Inferior parietal cortex (tissue), 1 donor: ENCODE measurements at regions not wholly inside any gene's neighbourhood (a gene's known extent, or its start where the extent isn't known, plus 50 kb on each side); places are given as distances from the start of the nearest gene placed in this dataset.

ENCODE experiments used
- DNase-seq: peaks from one replicate; pipeline ENCODE4 v3.0.0-alpha.2; 2016; ENCODE audit errors: extremely low spot score

DNA sequence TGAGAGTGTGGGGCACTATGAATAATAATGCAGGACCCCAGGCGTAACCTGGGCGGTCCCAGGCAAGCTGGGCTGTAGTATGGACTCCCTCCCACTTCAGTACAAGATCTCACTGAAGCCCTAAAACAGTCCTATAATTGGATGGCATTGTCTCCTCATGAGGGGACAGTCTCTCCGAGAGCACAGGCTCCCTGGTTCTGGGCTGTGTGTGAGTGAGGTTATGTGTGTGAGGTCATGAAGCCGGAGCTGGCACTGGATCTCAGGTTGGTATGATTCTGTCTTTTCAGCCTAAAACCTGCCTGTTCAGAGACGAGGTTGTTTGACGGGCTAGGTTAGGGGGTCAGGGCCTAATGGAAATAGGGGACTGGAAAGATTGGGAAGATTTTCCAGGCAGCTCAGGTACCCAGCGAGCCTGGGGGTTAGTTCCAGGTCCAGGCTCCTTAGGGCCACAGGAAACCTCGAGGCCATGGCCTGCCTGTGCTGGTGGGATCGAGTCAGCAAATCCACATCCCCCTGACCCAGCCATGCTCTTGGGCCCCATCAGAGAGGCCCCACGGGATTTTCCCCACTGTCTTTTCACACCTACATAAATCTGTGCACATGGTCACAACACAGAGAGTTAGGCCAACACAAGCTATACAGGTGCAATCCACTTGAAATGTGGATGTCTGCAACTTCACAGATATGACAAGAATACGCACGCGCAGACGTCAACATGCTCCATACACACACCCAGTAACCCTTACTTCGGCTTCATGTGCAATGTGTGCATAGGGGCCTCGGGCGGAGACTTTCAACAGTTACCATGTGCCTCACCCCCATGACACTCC is 94.8 kb downstream of the INHBB start:
- DNase-seq: no peak

DNA sequence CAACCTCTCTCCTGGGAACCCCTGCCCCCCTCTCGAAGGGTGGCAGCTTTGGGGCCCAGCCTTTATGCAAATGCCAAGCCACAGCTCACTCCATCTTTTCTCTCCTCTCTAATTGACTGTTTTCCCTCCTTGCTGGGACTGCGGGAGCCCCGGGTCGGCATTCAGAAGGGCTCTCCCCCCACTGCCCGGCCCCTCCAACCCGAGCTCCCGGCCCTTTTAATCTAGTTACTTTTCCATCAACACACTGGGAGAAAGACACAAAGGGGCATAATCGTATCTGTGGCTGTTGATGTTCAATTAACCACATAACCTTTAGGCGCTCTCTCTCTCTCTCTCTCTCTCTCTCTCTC is 95.4 kb downstream of the INHBB start:
- DNase-seq: no peak

DNA sequence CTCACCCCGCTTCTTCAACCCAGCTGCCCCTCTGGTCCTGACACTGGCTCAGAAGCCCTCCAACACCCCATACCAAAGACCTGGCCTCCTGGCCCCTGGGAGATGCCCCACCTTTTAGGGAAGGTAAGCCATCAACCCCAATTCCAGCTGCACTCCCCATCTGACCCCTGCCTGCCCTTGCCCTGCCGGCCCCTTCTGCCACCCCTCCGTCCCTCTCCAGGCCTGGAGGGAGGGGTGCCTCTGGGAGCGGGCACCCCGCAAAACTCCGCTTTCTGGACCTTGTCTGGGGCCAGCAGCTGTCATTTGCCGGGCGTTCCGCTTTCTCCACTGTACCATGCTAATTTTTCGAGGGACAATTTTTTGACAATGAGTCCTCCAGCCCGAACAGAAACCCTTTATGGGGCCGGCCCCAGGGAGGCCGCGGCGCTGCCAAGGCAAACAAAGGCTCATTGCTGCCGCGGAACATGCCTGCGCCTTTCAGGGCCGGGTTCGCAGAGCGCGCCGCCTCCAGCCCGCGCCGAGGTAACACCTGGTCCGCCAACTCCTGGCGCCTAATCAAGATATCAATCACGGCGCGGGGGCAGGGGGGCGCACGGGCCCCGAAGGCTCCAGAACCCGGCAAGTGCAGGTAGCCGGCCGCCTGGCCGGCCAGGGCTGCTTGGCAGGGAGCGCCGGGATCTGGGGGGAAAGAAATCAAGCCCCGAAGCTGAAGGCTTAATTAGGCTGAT is 96.0 kb downstream of the INHBB start:
- DNase-seq: peak; percentile 53

DNA sequence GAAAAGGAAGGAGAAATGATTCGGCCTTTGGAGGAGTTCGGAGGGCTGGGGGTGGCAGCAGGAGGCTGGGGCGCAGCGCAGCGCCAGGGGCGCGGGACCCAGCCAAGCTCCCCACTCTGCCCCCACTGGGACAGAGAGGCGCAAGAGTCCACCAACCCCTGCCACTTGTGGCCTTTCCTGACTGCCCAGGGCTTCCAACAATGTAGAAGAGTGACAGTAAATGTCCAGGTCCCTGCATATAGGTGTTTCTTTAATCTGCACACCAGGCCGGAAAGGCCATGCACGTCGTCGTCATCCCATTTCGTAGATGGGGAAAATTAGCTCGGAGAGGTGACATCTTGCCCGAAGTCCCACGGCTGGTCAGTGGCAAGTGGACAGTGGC is 96.6 kb downstream of the INHBB start:
- no peak for DNase-seq

DNA sequence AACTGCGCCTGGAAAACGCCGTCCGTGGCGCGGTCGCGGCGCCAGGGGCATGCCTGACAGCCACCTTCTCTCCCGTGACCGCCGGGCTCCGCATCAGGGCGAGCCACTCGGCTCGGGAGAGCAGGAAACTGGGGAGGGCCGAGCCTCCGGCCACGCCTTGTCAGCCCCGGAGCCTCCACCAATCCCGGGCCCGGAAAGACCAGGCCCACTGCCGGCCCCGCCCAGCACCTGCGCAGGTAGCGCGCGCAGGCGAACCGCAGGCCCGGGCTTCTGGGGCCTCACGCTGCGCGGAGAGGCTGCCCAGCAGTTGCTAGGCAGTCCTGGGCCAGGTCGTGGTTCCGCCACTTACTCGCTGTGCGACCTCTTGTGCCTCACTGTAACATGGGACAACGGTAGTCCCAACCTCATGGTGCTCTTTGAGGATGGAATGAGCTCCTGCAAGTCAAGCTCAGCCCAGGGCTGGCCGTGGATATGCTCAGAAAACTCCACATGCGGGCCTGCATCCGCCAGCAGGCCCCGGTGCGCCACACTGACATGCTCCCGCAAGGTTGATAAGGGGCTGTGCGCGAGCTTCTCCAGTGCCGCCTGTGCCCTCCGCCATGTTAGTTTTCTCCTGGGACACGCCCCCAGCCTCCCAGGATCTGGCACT is 97.1 kb downstream of the INHBB start:
- no peak for DNase-seq

DNA sequence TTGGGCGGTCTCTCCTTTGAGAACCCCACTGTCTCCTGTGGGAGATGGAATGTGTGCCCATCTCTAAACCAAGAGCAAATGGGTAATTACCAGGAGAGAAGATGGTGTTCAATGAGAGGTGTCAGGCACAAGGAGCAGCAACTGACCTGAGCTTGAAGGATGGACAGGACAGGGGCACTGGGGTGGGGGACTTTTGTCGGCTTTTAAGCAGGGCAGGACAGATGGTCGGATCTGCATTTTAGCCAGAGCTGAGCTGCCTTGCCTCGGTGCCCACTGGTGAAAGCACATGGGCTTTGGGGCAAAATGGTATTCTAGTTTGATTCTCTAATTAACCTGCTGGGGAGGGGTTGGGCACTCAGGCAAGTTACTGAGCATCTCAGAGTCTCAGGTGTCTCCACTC is 98.0 kb downstream of the INHBB start:
- DNase-seq: no peak

DNA sequence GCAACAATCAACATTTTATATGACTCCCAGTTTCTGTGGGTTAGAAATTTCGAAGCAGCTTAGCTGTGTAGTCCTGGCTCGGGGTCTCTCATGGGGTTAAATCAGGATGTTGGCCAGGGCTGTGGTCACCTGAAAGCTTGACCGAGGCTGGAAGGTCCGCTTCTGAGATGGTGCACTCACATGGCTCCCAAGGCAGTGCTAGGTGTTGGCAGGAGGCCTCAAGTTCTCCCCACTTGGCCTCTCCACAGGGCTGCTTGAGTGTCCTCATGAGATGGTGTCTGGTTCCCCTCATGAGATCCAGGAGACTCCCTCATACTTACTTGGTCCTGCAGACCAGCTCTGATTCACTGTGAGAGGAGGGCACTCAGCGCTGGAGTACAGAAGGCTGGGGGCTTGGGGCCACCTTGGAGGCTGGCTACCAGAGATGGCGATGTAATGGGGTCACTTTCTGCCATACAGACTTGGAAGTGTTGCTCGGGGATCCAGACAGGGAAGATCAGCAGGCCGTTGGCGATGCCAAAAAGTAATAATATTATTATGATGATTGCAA is 98.8 kb downstream of the INHBB start:
- no peak for DNase-seq

DNA sequence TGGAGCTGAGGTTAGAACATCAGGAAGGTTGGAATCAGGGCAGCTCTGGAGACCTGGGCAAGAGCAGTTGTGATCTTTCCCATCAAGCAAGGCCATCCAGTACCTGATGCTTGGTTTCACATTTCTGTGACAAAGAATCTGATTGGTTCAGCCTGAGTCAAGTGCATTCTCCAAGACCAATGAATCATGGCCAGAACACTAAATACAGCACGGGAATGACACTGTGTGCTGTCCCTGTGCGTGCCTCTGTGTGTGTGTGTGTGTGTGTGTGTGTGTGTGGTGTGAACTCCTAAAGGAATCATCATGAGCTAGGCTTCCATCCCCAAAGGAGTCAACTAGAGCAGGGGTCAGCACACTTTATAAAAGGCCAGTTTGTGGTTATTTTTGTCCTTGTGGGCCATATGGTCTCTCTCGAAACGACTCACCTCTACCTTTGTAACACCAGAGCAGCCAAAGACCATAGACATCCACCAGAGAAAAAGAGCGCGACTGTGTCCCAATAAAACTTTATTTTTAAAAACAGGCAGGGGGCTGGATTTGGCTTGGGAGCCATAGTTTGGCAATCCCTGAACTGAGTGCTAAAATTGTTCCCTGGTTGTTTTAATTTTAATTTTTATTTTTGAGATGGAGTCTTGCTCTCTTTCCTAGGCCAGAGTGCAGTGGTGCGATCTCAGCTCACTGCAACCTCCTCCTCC is 99.7 kb downstream of the INHBB start:
- no peak for DNase-seq

DNA sequence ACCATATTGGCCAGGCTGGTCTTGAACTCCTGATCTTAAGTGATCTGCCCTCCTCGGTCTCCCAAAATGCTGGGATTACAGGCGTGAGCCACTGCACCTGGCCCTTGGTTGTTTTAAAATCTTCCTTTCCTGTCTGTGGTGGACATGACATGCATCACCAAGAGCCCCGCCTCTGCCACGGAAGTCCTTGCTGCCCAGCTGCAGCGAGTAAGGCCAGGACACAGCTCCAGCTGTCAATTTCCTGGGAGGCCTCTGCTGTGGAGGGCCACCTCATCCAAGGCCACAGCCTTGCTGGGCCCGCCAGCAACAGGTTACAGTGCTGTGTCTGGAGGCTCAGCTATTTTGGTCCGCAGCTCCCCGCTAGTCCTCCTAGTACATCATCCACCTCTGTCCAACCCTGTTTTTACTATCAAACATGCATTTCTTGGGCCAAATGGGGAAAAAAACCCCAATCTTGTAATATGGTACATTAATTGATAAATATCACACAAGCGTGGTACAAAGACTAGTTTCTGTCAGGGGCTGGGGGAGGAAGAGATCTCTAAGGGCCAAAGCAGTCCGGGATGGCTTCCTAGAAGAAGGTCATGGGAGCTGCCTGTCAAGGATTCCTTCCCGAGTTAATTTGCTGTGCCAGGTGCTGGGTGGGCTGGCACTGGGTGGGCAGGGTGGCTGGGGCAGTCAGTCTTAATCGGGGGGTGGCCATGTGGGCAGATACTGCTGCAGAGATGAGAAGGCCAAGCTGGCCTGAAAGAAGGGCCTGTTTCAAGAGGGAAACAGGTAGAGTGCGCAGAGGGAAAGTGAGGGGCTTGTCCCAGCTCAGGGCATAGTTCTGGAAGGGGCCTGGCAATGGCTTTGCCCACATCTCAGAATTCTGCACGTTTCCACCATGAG is 100.5 kb downstream of the INHBB start:
- no peak for DNase-seq

DNA sequence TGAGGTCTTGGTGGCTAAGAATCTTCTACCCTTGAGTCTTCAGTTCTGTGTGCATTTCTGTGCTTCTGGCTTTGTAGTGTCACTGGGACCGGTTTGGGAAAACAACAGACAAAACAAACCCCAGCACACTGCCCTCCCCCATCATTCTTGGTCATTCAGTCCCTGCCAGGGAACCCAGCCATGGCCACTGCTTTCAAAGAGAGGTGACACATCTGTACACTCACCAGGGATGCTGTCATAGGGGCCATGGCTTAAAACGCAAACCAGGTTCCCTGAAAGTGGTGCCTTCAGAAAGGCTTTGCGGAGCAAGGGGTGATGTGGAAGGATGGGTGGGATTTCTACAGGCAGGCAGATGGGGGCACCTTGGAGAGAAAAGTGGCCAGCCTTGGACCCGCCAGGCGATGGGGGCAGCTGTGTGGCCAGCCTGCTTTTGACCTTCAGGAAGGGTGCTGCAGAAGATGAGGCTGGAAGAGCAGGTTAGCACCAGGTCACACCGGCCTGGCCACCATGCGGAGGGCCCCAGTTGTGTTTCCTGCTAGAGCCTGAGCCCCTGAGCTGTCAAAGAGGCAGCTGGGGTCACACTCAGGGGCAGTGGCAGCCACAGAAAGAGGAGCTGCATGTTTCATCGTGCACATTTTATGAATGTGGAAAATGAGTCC is 101.3 kb downstream of the INHBB start:
- DNase-seq: no peak

DNA sequence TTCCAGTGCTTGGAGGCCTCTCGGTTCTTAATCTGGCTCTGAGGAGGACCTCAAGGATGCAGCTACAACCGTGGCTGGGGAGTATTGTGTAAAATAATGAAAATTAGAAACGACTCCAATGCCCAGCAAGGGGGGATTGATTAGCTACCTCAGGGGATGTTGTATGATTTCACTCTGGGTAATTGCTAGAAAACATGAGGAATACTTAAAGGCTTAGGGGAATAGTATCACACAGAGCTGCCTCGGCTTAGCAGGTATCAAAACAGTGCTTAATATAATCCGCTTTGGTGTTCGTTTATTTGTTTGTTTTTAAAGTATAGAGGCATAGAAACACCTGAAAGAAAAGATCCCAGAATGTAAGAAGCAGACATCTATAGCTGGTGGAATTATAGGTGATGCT is 102.5 kb downstream of the INHBB start:
- DNase-seq: no peak

DNA sequence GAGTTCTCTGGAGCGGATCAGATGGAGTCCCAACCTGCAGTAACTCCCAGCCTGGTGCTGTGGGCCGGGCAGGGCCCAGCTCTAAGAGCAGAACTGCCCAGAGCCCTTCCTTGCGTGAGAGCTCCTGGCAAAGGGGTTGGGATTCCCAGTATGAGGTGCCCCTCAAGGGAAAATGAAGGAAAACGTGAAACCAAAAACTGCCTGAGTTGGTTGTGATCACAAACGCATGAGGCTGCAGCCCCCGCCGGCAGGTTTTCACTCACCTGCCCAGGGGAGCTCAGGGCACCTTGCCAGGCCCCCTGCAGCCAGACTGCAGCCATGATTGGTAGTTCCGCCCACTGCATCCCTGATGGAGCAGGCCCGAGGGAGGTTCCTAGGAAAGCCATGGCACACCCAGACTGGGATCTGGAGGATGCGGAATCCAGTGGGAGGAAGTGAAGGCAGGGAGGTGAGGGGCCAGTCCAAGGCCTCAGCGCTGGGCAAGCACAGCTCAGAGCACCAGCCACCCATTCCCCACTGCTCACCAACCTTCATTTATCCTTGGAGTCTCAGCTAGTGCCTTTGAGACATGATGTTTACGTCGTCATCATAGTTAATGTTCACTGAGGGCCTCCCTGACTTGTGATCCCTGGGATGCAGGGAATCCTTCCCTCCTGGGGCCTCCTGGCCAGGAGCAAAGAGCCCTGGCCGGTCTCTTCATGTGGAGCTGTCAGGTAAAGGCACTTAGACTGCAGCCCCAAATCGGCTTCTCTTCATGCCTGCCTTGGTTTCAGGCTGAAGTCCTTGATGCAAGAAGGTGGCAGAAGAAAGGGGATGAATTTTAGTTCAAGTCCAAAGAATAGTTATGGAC is 103.2 kb downstream of the INHBB start:
- no peak for DNase-seq

DNA sequence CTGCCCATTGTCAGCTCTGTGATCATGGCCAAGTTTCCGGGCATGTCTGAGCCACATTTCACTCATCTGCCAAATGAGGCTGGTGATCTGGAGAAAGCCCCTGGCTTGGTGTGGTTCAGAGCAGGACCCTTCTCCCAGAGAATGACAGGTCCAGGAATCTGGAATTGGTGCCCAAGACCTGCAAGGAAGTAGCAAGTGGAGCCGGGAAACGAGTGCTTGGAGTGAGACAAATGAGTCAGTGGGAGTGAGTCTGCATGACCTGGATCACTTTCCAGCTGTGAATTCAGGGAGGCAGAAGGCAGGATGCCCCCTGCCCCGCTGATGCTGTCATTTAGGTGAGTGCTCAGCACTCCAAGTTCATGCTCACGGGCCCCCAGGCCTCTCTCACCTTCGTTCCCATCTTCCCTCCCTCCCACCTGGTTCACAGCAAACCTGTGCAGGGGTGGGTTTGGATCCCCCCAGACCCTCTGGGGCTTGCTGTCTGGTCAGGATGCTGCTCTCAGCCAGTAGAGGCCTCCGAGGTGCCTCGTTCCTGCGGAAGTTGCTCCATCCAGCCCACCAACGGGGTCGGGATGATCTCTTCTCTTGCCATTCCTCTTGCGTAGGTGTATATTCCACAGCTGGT is 104.4 kb downstream of the INHBB start:
- no peak for DNase-seq

DNA sequence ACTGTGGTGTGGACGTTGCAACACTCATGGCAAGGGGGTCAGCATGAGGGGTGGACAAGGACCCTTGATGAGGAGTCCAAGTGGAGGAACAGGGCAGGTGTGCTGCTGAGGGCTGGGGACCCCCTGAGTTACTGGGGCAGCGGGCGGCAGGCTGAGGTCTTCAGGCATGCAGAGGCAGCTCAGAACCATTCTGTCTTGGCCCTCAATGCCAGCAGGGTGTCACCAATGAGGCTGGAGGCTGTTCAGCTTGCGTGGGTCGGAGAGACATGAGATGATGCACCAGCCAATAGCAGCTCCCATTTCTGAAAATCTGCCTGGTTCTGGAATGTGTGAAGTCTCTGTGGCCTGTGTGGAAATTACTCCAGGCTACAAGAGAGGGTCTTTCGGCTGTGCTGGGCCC is 105.4 kb downstream of the INHBB start:
- DNase-seq: no peak

DNA sequence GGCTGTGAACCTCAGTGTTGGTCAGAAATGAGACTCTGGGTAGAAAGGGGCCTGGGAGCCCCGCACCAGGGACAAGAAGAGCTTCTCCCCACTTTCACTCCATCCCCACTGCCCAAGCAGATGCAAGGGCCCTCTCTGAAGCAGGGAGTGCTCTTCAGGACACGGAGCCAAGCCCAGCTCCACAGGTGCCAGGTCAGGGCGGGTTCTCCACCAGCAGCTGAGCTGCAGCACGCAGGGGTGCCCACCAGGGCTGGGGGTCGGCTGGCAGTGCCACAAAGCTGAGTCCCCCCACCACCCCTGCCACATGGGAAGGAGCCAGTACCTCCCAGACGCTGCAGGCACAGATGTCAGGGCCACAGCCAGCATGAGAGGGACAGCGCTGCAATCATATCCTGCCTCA is 106.2 kb downstream of the INHBB start:
- DNase-seq: no peak

DNA sequence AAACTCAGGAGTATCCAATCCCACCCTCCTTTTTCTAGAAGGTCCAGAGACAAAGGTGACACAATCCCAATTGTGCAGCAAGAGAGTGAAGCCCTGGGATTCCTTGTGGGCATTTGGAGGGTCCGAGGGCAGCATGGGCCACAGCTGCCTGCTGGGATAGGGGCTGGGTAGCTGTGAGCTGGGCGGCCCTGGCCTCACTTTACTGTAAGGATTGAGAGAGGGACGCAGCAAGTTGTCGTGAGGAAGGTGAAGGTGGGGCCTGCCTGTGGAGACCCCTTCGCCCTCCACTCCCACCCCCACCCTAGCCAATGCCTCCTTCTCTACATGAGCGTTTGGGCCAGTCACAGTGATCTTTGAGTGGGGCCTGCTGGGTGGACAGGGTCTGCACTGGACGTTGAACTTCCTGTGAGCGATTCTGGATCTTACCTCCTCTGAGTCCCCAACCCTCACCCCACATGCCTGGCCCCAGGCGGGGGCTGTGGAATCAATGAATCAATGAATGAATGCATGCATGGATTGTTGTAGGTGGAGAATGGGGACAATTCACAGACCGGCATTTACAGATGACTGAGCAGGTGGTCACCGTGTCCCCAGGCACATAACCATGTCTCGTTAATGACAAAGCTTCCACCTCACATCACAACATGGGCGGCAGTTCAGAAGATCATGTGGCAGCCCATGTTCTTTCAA is 107.2 kb downstream of the INHBB start:
- no peak for DNase-seq

DNA sequence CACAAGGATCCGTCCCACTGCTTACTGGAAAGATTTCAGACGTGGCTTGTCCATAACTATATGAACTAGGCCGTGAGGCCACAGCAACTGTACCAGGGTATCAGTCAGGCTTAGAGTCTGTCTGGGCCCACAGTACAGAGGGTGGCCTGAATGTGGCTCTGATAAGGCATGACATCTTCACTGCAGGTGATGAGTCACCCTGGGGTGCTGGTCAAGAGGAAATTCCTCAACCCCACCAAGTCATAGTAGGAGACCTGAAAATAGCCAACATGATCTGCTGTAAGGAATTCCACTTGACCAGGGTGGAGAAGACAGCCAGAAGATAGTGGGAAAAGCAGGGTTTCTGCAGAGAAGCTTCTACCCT is 107.7 kb downstream of the INHBB start:
- DNase-seq: no peak

DNA sequence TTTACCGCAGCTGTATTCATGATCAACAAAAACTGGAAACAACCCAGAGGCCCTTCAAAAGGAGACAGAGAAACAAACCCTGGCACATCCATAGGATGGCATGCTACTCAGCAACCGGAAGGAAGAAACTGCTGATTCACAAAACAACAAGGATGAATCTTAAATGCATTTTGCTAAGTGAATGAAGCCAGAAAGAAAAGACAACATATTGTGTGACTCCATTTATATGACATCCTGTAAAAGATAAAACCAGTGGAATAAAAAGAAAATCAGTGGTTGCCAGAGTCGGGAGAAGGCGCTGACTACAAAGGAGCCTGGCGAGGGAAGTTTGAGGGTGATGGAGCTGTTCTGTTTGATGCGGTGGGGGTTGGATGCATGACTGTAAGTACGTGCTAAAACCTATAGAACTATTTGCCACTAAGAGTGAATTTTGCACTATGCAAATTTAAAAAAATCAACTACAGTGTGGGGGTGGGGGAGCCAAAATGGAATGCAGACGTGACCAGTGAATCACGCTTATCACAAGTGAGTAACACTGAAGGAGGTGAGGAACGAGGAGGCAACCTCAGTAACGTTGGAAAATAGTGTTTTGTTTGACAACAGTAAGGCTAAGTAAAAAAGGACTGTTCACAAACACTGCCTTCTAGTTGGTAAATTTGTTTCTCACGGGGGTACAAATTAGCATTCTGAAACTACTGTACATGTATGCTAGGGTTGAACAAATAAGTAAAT is 108.9 kb downstream of the INHBB start:
- DNase-seq: no peak
